NB4 (cell line): ENCODE measurements at regions not wholly inside any gene's neighbourhood (a gene's known extent, or its start where the extent isn't known, plus 50 kb on each side); places are given as distances from the start of the nearest gene placed in this dataset.

Experiments
- DNase-seq: peaks from one replicate; pipeline ENCODE4 v3.0.0; 2010; ENCODE audit warnings: low read depth
- H3K4me3 ChIP-seq: one replicate; pipeline ENCODE4 v1.5.1; 2011; ENCODE audit warnings: mild to moderate bottlenecking, low read depth, low read length, moderate library complexity
- CTCF ChIP-seq: IDR thresholded peaks from one replicate; pipeline ENCODE4 v1.5.1; 2012; ENCODE audit warnings: low read depth, low read length
- MAX ChIP-seq: IDR thresholded peaks from 2 replicates; pipeline ENCODE4 v1.6.1; 2011; ENCODE audit warnings: low read depth, low read length
- MYC ChIP-seq: IDR thresholded peaks from 2 replicates; pipeline ENCODE4 v1.6.1; 2011; ENCODE audit warnings: low read depth, low read length
- POLR2A ChIP-seq: IDR thresholded peaks from 2 replicates; pipeline ENCODE4 v1.6.1; 2011; ENCODE audit warnings: mild to moderate bottlenecking; ENCODE audit not compliant: insufficient read length; ENCODE audit errors: extremely low read depth

- no peak overlapping the region for H3K4me3 ChIP-seq
- TF ChIP-seq MYC (no peak), MAX (no peak), POLR2A (no peak), CTCF (no peak)
- DNase-seq: no peak
Measured at GRCh38 chr4:98746936-98747335, 88.5 kb upstream of the TSPAN5 start.

GRCh38 chr4:98746530-98746929, 88.1 kb upstream of the TSPAN5 start:
- DNase-seq: no peak
- no peak overlapping the region for H3K4me3 ChIP-seq
- no peak for TF ChIP-seq MAX
- no peak for TF ChIP-seq POLR2A
- TF ChIP-seq MYC: no peak
- no peak for TF ChIP-seq CTCF

GRCh38 chr4:98745366-98745765, 87.0 kb upstream of the TSPAN5 start:
- no peak overlapping the region for H3K4me3 ChIP-seq
- peak; percentile 49 for DNase-seq
- no peak for TF ChIP-seq POLR2A
- TF ChIP-seq CTCF: peak; percentile 44

GRCh38 chr4:98744372-98745150, 86.2 kb upstream of the TSPAN5 start:
- TF ChIP-seq POLR2A (no peak), MYC (no peak)
- DNase-seq: no peak
- H3K4me3 ChIP-seq: no peak overlapping the region

- no peak overlapping the region for H3K4me3 ChIP-seq
- TF ChIP-seq CTCF: no peak
- TF ChIP-seq MAX: no peak
- TF ChIP-seq MYC: no peak
- no peak for TF ChIP-seq POLR2A
Measured at GRCh38 chr4:98741952-98742351, 83.5 kb upstream of the TSPAN5 start.

GRCh38 chr4:98739751-98740150, 81.3 kb upstream of the TSPAN5 start:
- DNase-seq: no peak
- TF ChIP-seq POLR2A (no peak), MYC (no peak), MAX (no peak), CTCF (no peak)
- H3K4me3 ChIP-seq: no peak overlapping the region

More at GRCh38 chr4:98741952-98742351, 83.5 kb upstream of the TSPAN5 start:
- no peak for DNase-seq
